ENCODE measurements at regions not wholly inside any gene's neighbourhood (a gene's known extent, or its start where the extent isn't known, plus 50 kb on each side); places are given as distances from the start of the nearest gene placed in this dataset.
A peak's percentile ranks its signal among the peaks of the same experiment; 100 is the strongest.

DNA sequence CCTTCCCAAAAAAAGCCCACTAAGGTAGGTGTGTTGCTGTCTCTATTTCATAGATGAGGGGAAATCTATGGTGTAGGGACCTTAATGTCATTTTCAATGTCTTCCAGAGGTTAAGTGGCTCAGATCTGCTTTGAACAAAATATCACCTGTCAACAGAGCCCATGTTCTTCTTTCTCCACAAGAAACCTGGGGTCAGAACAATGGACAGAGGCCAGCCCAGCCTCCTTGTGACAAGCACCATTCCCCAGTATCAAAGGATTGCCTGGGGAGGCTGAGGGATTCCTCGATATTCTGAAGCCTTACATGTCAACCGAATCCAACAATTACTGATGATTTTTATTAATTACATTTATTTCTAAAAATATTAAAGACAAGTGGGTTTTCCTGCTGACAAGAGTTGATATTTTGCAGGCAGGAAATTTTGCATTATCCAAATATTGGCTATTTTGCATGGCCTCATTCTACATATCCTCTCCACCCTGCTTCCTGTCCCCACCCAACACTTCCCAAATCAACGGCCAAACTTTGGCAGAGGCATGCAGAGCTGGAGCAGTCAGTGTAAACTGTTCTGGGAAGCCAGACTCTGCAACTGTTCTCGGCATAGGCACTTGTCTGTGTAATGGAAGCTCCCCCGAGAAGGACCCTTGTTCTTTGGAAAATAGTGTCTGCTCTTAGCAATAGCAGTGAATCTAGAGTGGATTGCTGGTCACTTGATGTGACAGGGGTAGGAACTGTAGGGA lies 281.5 kb downstream of the HS3ST3A1 start:
- no peak for FAIRE-seq
- DNase-seq (ENCODE audit: insufficient read length, low spot score) = no peak

DNA sequence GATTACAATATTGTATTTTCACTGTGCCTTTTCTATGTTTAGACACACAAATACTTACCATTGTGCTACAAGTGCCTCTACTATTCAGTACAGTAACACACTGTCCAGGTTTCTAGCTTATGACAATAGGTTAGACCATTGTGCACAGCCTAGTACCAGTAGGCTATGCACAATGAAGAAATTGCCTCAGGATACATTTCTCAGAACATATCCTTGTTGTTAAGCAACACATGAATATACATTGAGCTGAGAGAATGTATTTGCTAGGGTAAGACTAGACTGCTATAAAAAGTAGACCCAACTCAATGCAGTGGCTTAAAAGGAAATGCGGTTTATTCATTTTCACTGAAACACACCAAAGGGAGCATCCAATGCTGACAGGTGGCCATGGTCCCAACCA lies 285.1 kb downstream of the HS3ST3A1 start:
- FAIRE-seq (no peak), DNase-seq (ENCODE audit: insufficient read length, low spot score) (no peak)

DNA sequence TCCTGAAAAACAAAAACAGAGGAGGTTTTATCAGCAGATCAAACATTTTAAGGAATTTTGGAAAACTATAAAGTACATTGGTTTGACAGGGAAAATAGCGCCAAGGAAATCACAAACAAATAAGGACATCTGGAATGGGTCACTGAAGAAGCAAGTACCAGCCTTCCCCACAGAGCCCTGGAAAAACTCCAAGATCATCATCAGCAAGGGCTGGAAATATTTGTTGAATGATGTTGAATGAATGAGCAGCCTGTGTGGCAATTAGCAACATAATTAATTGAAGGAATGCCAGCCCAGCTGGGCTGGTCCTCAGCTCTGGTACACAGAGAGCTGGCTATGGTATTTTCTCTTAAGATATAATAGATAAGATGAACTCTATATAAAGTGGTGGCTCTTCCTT lies 290.4 kb downstream of the HS3ST3A1 start:
- DNase-seq (ENCODE audit: insufficient read length, low spot score) (no peak), FAIRE-seq (no peak)

DNA sequence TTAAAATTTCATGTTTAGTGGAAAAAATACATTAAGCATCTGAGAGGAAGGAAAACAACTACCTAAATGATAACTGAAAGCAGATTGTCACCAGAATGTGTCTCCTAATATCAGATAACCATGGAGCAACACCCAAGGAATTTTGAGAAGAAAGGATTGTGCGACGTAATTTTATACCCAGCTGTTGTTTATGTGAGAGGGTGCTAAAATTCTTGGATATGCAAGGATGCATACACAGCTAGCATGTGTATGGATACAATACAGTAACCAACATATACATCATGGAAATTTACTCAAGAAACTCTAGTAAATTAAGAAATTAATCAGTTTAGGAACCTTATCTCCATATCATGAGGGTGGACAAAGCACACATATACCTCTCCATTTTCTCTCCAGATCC lies 290.9 kb downstream of the HS3ST3A1 start:
- FAIRE-seq = no peak
- no peak for DNase-seq (ENCODE audit: insufficient read length, low spot score)

DNA sequence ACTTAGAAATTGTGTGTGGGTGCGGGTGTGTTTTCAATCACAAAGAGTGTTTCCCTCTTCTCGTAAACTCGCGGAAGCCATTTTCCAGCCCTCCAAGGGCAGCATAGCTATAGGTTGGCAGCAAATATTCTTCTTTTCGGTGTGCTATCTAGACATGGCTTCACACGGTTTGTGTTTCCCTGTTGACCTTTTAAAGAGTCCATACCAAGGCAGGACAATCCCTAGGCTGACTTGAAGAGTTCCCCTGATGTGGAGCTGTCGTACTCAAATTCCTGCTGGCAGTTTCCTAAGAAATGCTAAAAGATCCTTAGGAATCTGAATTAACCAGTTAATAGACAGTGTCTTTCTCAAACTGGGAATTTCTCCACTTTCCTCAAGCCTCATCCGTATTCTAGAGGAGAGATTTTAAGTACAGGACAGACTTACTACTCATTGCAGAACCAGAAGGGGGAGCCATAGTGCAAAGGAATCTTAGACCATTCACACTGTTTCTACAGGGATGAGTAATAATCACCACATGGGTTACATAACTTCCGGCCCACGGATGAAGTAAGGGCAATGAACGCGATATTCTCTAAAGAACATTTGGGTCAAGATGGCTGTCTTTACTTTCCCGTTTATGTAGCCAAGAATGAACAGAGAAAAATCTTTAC lies 288.6 kb upstream of the ELAC2 start:
- peak; percentile 60 for DNase-seq (ENCODE audit: insufficient read length, low spot score)
- no peak for FAIRE-seq

DNA sequence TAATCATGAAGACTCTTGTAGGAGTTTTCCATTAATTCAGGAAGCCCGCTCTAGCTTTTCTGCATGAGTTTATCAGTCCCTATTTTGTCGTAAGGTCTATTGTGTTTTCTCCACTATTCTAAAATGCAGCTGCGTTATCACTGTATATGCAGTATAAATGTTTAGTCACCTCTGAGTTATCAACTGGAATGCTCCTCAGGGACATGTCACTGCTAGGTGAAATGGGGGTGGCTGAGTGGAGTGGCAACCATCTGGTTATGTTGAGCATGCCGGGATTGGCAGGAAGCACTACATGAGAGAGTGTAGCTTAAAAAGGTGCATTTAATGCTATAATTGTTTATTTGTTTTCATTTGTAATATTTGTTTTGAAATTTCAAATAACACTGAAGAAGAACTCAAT lies 285.2 kb upstream of the ELAC2 start:
- FAIRE-seq (no peak), DNase-seq (ENCODE audit: insufficient read length, low spot score) (no peak)

DNA sequence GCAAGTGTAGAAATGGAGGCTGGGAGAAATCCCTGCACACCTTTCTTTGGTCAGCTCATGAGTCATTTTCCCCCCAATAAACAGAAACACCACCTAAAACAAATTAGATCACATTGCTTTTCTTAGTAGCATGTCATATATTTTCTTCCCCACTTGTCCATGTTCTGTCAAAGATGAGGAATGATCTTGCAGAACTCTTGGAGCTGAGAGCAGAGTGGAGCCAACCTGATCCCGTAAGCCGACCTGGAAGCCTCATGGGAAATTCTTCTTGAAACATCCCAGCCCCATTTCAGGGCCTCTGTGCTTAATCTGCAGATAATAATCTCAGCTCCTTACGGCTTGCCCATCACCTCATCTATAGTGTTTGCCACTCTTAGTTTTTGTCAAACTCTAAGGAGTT lies 284.6 kb upstream of the ELAC2 start:
- no peak for DNase-seq (ENCODE audit: insufficient read length, low spot score)

DNA sequence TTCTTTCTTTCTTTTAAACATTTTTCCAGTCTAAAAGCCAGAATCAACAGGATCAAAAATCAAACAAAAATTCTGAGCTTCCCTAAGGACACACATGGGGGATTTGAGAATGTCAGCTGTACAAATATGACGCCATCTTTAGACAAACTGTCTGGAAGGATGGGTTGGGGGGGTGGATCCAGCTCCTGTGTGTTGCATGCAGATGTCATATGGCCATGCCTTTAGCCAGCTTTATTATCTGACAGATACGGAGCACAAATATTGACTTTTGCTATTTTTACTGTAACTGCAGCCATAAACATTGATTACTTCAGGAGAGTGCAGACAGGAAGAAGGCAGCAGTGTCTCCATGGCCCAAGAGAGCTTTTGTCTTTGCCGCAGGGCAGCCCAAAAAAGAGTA lies 279.4 kb upstream of the ELAC2 start:
- FAIRE-seq (no peak), DNase-seq (ENCODE audit: insufficient read length, low spot score) (no peak)

More for the DNA sequence above, 284.6 kb upstream of the ELAC2 start:
- no peak for FAIRE-seq

DNA sequence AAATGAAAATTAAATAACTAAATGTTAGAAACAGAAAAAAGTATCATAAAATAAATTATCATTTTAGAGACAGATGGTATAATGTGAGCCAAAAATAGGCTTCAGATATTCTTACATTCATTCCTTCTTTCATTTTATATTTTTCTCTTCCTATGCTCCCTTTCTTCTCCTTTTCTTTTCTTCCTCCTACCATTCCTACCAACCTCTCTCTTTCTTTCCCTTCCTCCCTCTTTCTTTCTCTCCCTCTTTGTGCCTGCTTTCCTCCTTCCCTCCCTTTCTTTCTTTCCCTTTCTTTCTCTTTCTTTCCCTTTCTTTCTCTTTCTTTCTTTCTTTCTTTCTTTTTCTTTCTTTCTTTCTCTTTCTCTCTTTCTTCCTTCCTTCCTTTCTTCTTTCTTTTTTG lies 275.6 kb upstream of the ELAC2 start:
- DNase-seq (ENCODE audit: insufficient read length, low spot score) (no peak), FAIRE-seq (no peak)

DNA sequence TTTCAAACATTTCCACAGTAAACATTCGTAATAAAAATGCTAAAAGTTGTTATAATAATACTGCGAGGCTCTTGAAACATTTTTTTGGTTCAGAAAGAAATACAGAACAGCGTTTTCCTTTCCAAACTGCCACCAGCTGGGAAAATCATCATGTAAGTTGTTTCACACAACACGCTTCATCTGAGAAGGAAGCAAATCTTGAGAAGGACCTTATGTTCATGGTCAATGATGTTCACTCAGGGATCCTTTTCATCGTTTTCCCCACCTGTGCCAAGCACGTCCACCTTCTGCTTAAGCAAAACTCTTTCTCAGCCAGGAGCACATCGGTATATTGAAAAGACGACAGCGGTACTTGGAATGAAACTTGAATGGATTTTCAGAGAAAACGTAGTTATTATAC lies 274.5 kb upstream of the ELAC2 start:
- no peak for DNase-seq (ENCODE audit: insufficient read length, low spot score)
- no peak for FAIRE-seq

DNA sequence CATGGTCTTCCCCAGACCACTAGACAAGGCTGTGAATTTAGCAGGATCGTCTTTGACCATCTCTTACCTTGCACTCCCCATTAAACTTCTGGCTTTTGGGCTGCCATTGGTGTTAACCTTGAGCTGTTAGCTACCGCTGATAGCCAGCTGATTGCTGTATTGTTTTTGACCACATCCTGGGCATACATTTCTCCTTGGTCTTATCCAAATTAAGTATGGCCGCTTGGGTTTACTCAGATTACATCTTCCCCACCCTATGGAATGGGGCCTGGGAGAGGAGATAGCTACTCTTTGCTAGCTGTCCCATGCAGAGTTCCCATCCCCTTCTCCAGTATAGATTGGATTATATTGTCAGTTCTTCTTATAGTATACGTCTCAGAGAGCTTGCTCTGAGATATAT lies 270.4 kb upstream of the ELAC2 start:
- no peak for FAIRE-seq
- DNase-seq (ENCODE audit: insufficient read length, low spot score) = no peak

DNA sequence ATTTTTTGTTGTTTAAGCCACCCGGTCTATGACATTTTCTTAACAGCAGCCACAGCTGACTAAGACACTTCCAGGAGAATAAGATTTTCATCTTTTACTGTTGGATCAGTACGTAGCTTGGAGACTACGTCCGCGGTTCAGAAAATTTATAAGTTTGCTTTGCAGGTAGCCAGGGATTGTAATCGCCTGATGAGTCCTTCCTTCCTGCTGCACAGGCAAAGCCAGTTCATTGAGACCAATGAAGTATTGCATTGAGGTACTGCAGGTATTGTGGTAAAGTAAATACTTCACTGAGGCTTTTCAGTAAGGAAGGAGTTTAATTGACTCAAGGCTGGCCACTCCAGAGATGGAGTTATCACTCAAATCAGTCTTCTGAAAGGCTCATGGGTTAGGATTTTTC lies 269.4 kb upstream of the ELAC2 start:
- FAIRE-seq (no peak), DNase-seq (ENCODE audit: insufficient read length, low spot score) (no peak)

DNA sequence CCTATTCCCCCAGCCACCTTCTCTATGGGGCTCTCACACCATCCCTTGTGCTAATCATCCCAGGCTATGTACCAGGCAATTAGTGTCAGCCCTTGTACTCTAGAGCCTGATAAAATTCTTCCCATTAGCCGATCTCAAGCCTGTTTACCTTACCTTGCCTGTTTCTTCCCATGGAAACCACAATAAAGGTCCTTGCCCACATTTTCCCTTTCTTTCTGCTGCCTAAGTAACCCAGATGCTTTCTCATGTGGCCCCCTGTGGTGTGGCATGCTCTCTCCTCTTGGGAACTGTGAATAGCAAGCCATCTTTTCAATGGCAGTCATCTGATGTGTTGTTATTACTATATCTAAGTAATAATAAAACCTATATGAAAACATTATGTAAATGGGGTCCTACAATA lies 265.8 kb upstream of the ELAC2 start:
- FAIRE-seq (no peak), DNase-seq (ENCODE audit: insufficient read length, low spot score) (no peak)

DNA sequence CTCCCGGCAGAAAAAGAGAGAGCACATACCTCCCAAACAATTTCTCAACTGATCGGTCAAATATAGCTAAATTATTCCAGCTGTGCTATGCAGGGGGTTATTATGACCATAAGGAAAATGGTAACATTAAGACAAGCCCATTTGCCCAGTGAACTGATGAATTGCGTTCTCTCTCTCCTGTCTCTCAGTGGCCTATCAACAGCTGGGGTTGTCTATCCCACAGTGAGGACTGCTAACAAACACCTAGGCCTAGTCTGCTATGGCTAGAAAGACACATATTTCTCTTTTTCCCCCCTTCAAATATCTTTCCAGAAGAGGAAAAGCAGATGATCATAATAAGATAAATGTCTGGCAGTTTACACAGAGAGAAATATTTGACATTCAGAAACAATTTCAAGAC lies 263.8 kb upstream of the ELAC2 start:
- FAIRE-seq = no peak
- no peak for DNase-seq (ENCODE audit: insufficient read length, low spot score)

DNA sequence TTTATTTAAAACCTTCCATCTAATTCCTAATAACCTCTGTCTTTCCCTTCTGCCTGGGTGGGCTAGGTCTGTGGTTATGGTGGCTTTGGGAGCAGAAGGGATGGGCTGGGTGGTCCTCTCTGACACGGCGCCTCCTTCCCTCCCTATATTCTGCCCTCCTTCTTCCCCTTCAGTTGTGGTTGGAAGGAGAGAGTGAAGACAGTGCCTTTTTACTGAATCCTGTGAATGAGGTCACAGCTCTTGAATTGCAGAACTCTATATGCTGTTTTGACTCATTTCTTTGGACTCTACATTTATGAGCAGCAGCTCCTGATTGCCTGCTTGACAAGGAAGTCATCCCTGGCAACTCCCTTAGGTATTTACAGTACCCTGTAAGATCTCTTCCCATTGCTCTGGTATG lies 256.0 kb upstream of the ELAC2 start:
- no peak for FAIRE-seq
- DNase-seq (ENCODE audit: insufficient read length, low spot score) = no peak

DNA sequence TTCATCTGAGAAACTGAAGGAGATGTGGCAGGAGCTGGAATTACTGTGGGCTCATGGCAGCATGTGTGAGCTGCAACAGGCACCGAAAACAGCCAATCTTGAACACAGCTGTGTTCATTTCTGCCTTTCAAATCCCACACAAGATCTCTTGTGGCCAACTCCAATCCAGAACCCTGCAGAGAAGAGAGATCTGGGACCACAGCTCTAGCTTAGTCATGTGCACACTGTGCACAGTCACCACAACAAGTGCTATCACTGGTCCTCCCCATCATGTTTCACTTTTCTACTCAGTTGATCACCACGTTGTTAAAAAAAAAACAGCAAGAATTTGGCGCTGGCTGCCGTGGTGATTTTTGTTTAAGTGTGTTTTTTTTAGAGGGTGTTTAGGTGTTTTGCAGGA lies 254.5 kb upstream of the ELAC2 start:
- DNase-seq (ENCODE audit: insufficient read length, low spot score) (no peak), FAIRE-seq (no peak)

DNA sequence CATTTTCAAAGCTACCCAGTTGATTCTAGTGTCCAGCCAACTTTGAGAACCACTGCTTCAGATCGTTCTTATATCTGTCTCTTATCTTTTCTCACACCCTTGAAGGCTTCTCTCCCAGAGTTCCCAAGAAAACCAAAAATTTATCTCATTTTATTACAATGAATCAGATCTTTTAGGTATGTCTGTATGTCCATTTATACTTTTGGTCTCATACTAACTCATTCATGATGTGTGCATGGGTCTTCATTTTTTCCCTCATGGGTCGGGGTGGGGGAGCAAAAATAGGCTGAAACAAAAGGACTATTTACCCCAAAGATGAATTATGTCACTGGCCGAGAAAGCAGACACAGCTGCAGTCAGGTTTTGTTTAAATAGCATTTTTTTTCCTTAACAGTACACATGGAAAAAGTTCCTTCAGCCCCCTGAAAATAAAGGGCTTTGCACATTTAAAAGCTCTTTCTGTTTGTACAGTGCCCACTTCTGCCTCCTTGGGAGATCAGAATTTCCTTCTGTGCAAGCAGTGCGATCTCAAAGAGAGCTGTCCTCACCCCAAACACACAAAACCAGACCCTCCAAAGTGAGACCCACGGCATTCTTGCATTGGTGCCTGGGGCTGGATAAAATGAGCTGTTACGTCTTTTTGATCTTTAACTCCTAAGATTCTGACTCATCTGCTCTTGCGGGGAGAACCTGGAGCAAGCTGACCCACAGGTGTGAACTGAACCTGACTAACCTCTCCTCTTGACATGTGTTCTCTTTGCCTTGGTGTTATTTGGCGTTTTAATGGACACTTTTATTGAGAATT lies 251.2 kb upstream of the ELAC2 start:
- DNase-seq (ENCODE audit: insufficient read length, low spot score) (no peak), FAIRE-seq (no peak)

DNA sequence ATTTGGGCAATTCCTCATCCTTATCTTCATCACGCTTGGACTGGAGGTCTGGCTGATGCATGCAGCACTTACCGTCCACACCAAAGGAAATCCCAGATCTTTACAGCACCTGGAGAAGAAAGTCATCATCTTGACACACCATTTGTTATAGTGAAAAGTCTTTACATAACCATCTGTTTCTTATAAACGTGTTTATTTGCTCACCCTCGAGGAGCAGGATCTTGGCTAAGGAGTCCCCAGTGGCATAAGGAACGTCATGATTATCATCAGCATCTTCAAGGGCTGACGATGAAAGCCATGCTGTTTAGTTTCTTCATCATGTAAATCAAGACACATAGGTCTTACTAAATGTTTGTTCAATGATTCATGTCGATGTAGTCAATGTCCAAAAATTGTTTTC lies 248.8 kb upstream of the ELAC2 start:
- DNase-seq (ENCODE audit: insufficient read length, low spot score) (no peak), FAIRE-seq (no peak)

DNA sequence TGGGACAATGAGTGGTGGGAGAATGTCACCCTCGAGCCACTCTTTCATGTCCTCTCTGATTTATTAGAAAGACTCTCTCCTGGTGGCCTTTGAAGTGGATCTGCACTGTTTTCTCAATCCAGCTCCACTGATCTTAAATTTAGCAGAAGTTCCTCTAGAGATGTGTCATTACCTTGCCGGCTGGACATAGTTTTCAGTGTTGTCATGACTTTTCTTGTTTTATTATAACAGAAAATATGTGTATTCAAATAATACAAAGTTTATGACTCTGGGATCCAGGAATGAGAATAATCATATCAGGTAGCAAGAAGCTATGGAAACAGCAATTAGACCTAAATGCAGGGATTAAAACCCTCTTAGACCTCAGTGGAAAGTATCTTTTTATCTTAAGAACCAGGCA lies 247.5 kb upstream of the ELAC2 start:
- DNase-seq (ENCODE audit: insufficient read length, low spot score) (no peak), FAIRE-seq (no peak)

DNA sequence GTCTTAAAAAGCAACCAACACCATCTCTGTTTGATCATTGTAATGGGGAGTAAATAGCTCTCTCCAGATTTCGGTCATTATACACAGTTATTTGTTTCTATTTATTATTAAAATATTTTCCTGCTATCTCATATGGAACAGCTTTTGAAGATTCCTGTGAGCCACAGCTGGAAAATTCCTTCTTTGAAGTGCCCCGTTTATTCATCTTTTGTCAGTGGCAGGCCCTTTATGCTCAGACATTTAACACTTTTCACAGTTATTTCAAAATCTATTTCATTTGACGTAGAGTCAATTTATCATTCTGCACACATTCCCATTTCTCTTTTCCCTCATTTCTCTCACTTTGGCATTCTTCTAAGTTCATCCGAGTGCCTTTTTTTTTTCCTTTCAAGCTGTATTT lies 245.9 kb upstream of the ELAC2 start:
- FAIRE-seq = no peak
- DNase-seq (ENCODE audit: insufficient read length, low spot score) = no peak

DNA sequence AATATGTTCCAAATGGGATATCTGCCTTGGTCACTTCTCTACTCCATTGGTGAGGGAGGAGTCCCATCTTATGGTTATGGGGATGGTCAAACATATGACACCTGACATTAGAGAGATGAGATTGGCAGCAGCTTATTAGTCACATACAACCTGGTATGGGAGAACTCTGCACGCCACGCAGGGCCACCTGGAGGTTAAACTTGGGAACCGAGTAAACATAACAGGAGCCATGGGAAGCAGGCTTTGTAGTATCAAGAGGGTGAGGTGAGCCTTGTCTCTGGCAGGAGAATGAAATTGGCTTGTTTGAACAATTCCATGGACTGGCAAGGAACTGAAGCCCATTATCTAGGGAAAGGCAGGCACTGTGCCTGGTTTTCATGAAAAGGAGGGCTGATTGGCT lies 238.7 kb upstream of the ELAC2 start:
- FAIRE-seq = no peak
- DNase-seq (ENCODE audit: insufficient read length, low spot score) = no peak
